ENCODE measurements at regions not wholly inside any gene's neighbourhood (a gene's known extent, or its start where the extent isn't known, plus 50 kb on each side); places are given as distances from the start of the nearest gene placed in this dataset.

- DNase-seq (ENCODE audit: low read depth), result no peak
- in situ Hi-C loops (cut with HindIII; ENCODE audit: low pct_unique_long_range_greater_than_20kb, low sequenced_read_pairs), result no loop called here
Measured at GRCh38 chr15:73803806-73804205, 50.7 kb upstream of the INSYN1 start.

- DNase-seq (ENCODE audit: low read depth), result no peak
- in situ Hi-C loops (cut with HindIII; ENCODE audit: low pct_unique_long_range_greater_than_20kb, low sequenced_read_pairs), result no loop called here
Measured at GRCh38 chr15:73805504-73806089, 52.4 kb upstream of the INSYN1 start.

GRCh38 chr15:73806698-73807483, 53.7 kb upstream of the INSYN1 start:
- in situ Hi-C loops (cut with HindIII; ENCODE audit: low pct_unique_long_range_greater_than_20kb, low sequenced_read_pairs), result no loop called here
- no peak for DNase-seq (ENCODE audit: low read depth)

- in situ Hi-C loops (cut with HindIII; ENCODE audit: low pct_unique_long_range_greater_than_20kb, low sequenced_read_pairs), result no loop called here
- DNase-seq (ENCODE audit: low read depth), result no peak
Measured at GRCh38 chr15:73807865-73808264, 54.7 kb upstream of the INSYN1 start.

- in situ Hi-C loops (cut with HindIII; ENCODE audit: low pct_unique_long_range_greater_than_20kb, low sequenced_read_pairs), result no loop called here
- DNase-seq (ENCODE audit: low read depth), result peak; percentile 74
Measured at GRCh38 chr15:73809728-73810501, 56.8 kb upstream of the INSYN1 start.

- no peak for DNase-seq (ENCODE audit: low read depth)
- in situ Hi-C loops (cut with HindIII; ENCODE audit: low pct_unique_long_range_greater_than_20kb, low sequenced_read_pairs), result no loop called here
Measured at GRCh38 chr15:73812806-73813465, 59.8 kb upstream of the INSYN1 start.

- no peak for DNase-seq (ENCODE audit: low read depth)
- in situ Hi-C loops (cut with HindIII; ENCODE audit: low pct_unique_long_range_greater_than_20kb, low sequenced_read_pairs), result no loop called here
Measured at GRCh38 chr15:73813589-73813988, 59.8 kb upstream of the TBC1D21 start.

- in situ Hi-C loops (cut with HindIII; ENCODE audit: low pct_unique_long_range_greater_than_20kb, low sequenced_read_pairs), result no loop called here
- no peak for DNase-seq (ENCODE audit: low read depth)
Measured at GRCh38 chr15:73818308-73818985, 54.9 kb upstream of the TBC1D21 start.

- no peak for DNase-seq (ENCODE audit: low read depth)
- in situ Hi-C loops (cut with HindIII; ENCODE audit: low pct_unique_long_range_greater_than_20kb, low sequenced_read_pairs), result no loop called here
Measured at GRCh38 chr15:73821181-73821580, 52.2 kb upstream of the TBC1D21 start.

- in situ Hi-C loops (cut with HindIII; ENCODE audit: low pct_unique_long_range_greater_than_20kb, low sequenced_read_pairs), result no loop called here
- DNase-seq (ENCODE audit: low read depth), result no peak
Measured at GRCh38 chr15:73822998-73823397, 50.4 kb upstream of the TBC1D21 start.
